Esophagus squamous epithelium (tissue), 5 donors: ENCODE measurements at regions not wholly inside any gene's neighbourhood (a gene's known extent, or its start where the extent isn't known, plus 50 kb on each side); places are given as distances from the start of the nearest gene placed in this dataset.

Experiments
- DNase-seq: peaks from one replicate; lab custom pipeline; 2025; lab: John Stamatoyannopoulos, UW
- H3K27ac ChIP-seq, 4 donors: fragments of 200-600 bp; sonication (generic); one replicate each; pipeline ENCODE4 v1.5.1; 2016 to 2019; ENCODE audit warnings: mild to moderate bottlenecking in 1 of 4
- H3K27me3 ChIP-seq, 4 donors: fragments of 200-600 bp; sonication (generic); 1 replicate in 3 of 4; 2 replicates in 1 of 4; pipeline versions ENCODE4 v1.5.1 to v1.6.0; 2017 to 2021; ENCODE audit warnings: antibody characterized with exemption in 1 of 4
- H3K36me3 ChIP-seq, 3 donors: fragments of 200-600 bp; sonication (generic); one replicate each; pipeline ENCODE4 v1.5.1; 2016 to 2019
- H3K4me1 ChIP-seq, 3 donors: fragments of 200-600 bp; sonication (generic); one replicate each; pipeline ENCODE4 v1.5.1; 2017 to 2019
- H3K4me3 ChIP-seq, 4 donors: fragments of 200-600 bp; sonication (generic); 1 replicate in 3 of 4; 2 replicates in 1 of 4; pipeline ENCODE4 v1.5.1; 2016 to 2019; ENCODE audit warnings: mild to moderate bottlenecking in 2 of 4, moderate library complexity in 1 of 4
- H3K9me3 ChIP-seq, 3 donors: fragments of 200-600 bp; sonication (generic); one replicate each; pipeline ENCODE4 v1.5.1; 2016 to 2019
- CTCF ChIP-seq, 6 experiments: fragments of 450-650 bp in 4 of 6; fragments of 200-600 bp in 2 of 6; sonication (generic) in 2 of 6; IDR thresholded peaks; one replicate each; pipeline ENCODE4 v1.5.1; 2016 to 2019; ENCODE audit warnings: antibody characterized with exemption in 6 of 6, mild to moderate bottlenecking in 4 of 6, moderate library complexity in 4 of 6
- POLR2A ChIP-seq, 4 donors: fragments of 450-650 bp; IDR thresholded peaks; one replicate each; pipeline ENCODE4 v1.6.1; 2017; ENCODE audit warnings: antibody characterized with exemption in 4 of 4, mild to moderate bottlenecking in 4 of 4, moderate library complexity in 3 of 4
- WGBS, 2 donors: methylation state at CpG; one replicate each; pipeline ENCODE4 v1.1.5; 2018; 5-methylcytosine and 5-hydroxymethylcytosine counted together
- intact Hi-C: fragments of 100-400 bp; cut with DNase I; formaldehyde crosslinking; loops from one replicate; pipeline ENCODE4 v1.15.0; 2022
- donor health status: DM: yes; HTN: yes; CAD: no.

- Histone ChIP-seq H3K27me3 (peaks cover 0 to 3% (median 0%) of the 10 kb centered on the region in 4 donors), H3K4me3 (no peak overlapping the region), H3K36me3 (no peaks in the 10 kb centered on the region), H3K9me3 (no peaks in the 10 kb centered on the region), H3K27ac (no peak overlapping the region), H3K4me1 (no peaks in the 10 kb centered on the region)
- TF ChIP-seq CTCF (IDR thresholded peaks at IDR 0.05) (no peak), POLR2A (IDR thresholded peaks at IDR 0.05) (no peak)
- intact Hi-C loops = no loop called here
- 60 to 77% methylated on average over 4 of the region's 4 CpGs for WGBS, 2 donors
- no peak for DNase-seq
These were observed 88.0 kb upstream of the MAX start for GRCh38 chr14:65190312-65190711.

- no peak for DNase-seq
- intact Hi-C loops = no loop called here
- TF ChIP-seq CTCF (IDR thresholded peaks at IDR 0.05) = no peak
- TF ChIP-seq POLR2A (IDR thresholded peaks at IDR 0.05) = no peak
- Histone ChIP-seq H3K27ac (no peak overlapping the region), H3K27me3 (no peaks in the 10 kb centered on the region), H3K4me3 (no peak overlapping the region), H3K36me3 (no peaks in the 10 kb centered on the region), H3K4me1 (no peaks in the 10 kb centered on the region), H3K9me3 (no peaks in the 10 kb centered on the region)
- WGBS, 2 donors = 76 to 82% methylated on average over 2 to 5 of the region's 5 CpGs
These were observed 89.4 kb upstream of the MAX start for GRCh38 chr14:65191716-65192115.

- no peaks in the 10 kb centered on the region for H3K36me3 ChIP-seq
- no peak overlapping the region for H3K27ac ChIP-seq
- no peaks in the 10 kb centered on the region for H3K4me1 ChIP-seq
- H3K9me3 ChIP-seq = no peaks in the 10 kb centered on the region
- no peak overlapping the region for H3K4me3 ChIP-seq
- WGBS, 2 donors = 0 to 47% methylated on average over 1 of the region's 1 CpG
- TF ChIP-seq CTCF (IDR thresholded peaks at IDR 0.05) = no peak
- TF ChIP-seq POLR2A (IDR thresholded peaks at IDR 0.05) = no peak
- H3K27me3 ChIP-seq = no peaks in the 10 kb centered on the region
- intact Hi-C loops = no loop called here
- no peak for DNase-seq
These were observed 90.4 kb upstream of the MAX start for GRCh38 chr14:65192686-65193085.

GRCh38 chr14:65193916-65194590, 91.7 kb upstream of the MAX start:
- H3K36me3 ChIP-seq = no peaks in the 10 kb centered on the region
- H3K4me1 ChIP-seq = no peaks in the 10 kb centered on the region
- no peak overlapping the region for H3K27ac ChIP-seq
- H3K27me3 ChIP-seq = no peaks in the 10 kb centered on the region
- TF ChIP-seq POLR2A (IDR thresholded peaks at IDR 0.05) (no peak), CTCF (IDR thresholded peaks at IDR 0.05) (no peak)
- WGBS, 2 donors = 52 to 75% methylated on average over 2 to 3 of the region's 3 CpGs
- intact Hi-C loops = no loop called here
- DNase-seq = no peak
- no peak overlapping the region for H3K4me3 ChIP-seq
- no peaks in the 10 kb centered on the region for H3K9me3 ChIP-seq

- WGBS, 2 donors = 81 to 87% methylated on average over 8 to 9 of the region's 9 CpGs
- no peak for TF ChIP-seq CTCF (IDR thresholded peaks at IDR 0.05)
- TF ChIP-seq POLR2A (IDR thresholded peaks at IDR 0.05) = no peak
These were observed 92.9 kb upstream of the MAX start for GRCh38 chr14:65195042-65195719.

More at GRCh38 chr14:65195042-65195719, 92.9 kb upstream of the MAX start:
- Histone ChIP-seq H3K4me1 (no peaks in the 10 kb centered on the region), H3K36me3 (no peaks in the 10 kb centered on the region), H3K27ac (no peak overlapping the region), H3K27me3 (no peaks in the 10 kb centered on the region), H3K9me3 (no peaks in the 10 kb centered on the region), H3K4me3 (no peak overlapping the region)
- intact Hi-C loops = no loop called here
- no peak for DNase-seq
